Panc1 (cell line): ENCODE measurements at regions not wholly inside any gene's neighbourhood (a gene's known extent, or its start where the extent isn't known, plus 50 kb on each side); places are given as distances from the start of the nearest gene placed in this dataset.

Experiments used
- ATAC-seq: fragments of 200-7000 bp; cut with Tn5 transposase; 2 replicates; pipeline ENCODE4 v1.9.1; 2020; ENCODE audit warnings: mild to moderate bottlenecking, moderate library complexity
- BruUV-seq: library from RNA; stranded (reverse); fragments of 400-500 nt; replicated peaks from 2 replicates; lab custom pipeline; 2021; lab: Mats Ljungman, UMichigan
- CTCF ChIA-PET: fragments of 300-600 bp; sonication (Branson Sonifier 250); formaldehyde crosslinking; loops from one replicate; lab custom pipeline; 2022; ENCODE audit warnings: antibody characterized with exemption; lab: Charles Lee
- POLR2A ChIA-PET: fragments of 300-600 bp; sonication (Branson Sonifier 250); formaldehyde crosslinking; loops from one replicate; lab custom pipeline; 2022; ENCODE audit warnings: antibody characterized with exemption; lab: Charles Lee
- DNase-seq: peaks from one replicate; pipeline ENCODE4 v3.0.0-alpha.2; 2010; ENCODE audit warnings: low read depth, low spot score
- H3K27ac ChIP-seq: 2 replicates; pipeline ENCODE4 v1.5.1; 2011; ENCODE audit warnings: mild to moderate bottlenecking, low read length, inconsistent platforms
- H3K27me3 ChIP-seq: fragments of 200-500 bp; sonication (Bioruptor generic); 2 replicates; pipeline ENCODE4 v1.6.0; 2014; ENCODE audit warnings: low read length, inconsistent platforms; ENCODE audit not compliant: control insufficient read depth, insufficient read depth
- H3K36me3 ChIP-seq: fragments of 200-500 bp; sonication (Bioruptor generic); 2 replicates; pipeline ENCODE4 v1.5.1; 2014; ENCODE audit warnings: inconsistent platforms, mild to moderate bottlenecking, low read length, moderate library complexity; ENCODE audit not compliant: control insufficient read depth, insufficient read depth
- H3K4me1 ChIP-seq: 2 replicates; pipeline ENCODE4 v1.5.1; 2011; ENCODE audit warnings: inconsistent platforms, mild to moderate bottlenecking, low read length, moderate library complexity; ENCODE audit not compliant: control insufficient read depth, insufficient read depth
- H3K4me3 ChIP-seq, 2 experiments: 2 replicates each; pipeline ENCODE4 v1.5.1; 2011 to 2012; ENCODE audit warnings: low read depth in 2 of 2, low read length in 2 of 2, mild to moderate bottlenecking in 2 of 2, inconsistent platforms in 1 of 2, moderate library complexity in 1 of 2
- H3K9me3 ChIP-seq: fragments of 200-500 bp; sonication (Bioruptor generic); 2 replicates; pipeline ENCODE4 v1.5.1; 2014; ENCODE audit warnings: low read depth, mild to moderate bottlenecking, inconsistent platforms, low read length, moderate library complexity; ENCODE audit not compliant: control insufficient read depth, insufficient read depth
- CTCF ChIP-seq: fragments of 450-650 bp; IDR thresholded peaks from 2 replicates; pipeline ENCODE4 v1.5.1; 2017; ENCODE audit warnings: mild to moderate bottlenecking
- POLR2AphosphoS5 ChIP-seq: IDR thresholded peaks from 2 replicates; pipeline ENCODE4 v1.6.1; 2012; ENCODE audit warnings: mild to moderate bottlenecking, low read depth, low read length, moderate library complexity
- REST ChIP-seq, 2 experiments: IDR thresholded peaks; 2 replicates each; pipeline ENCODE4 v1.6.1; 2011 to 2012; ENCODE audit warnings: low read depth in 2 of 2, control low read depth in 1 of 2, low read length in 1 of 2, mild to moderate bottlenecking in 1 of 2, moderate library complexity in 1 of 2; ENCODE audit not compliant: insufficient read depth in 1 of 2
- SIN3A ChIP-seq: IDR thresholded peaks from 2 replicates; pipeline ENCODE4 v1.6.1; 2012; ENCODE audit warnings: low read depth, mild to moderate bottlenecking, low read length, moderate library complexity, borderline replicate concordance; ENCODE audit not compliant: insufficient read depth
- TCF7L2 ChIP-seq: IDR thresholded peaks from 2 replicates; pipeline ENCODE4 v1.6.1; 2011; ENCODE audit warnings: mild to moderate bottlenecking, low read depth, low read length, inconsistent platforms
- in situ Hi-C: cut with HindIII; loops from 2 replicates; pipeline ENCODE4 v1.10.0; 2016; ENCODE audit warnings: low sequenced_read_pairs, low pct_unique_long_range_greater_than_20kb
- intact Hi-C: fragments of 100-400 bp; cut with micrococcal nuclease; formaldehyde crosslinking; loops from one replicate; pipeline ENCODE4 v1.10.0; 2022; ENCODE audit not compliant: unreplicated experiment

GRCh38 chr2:7196883-7197282 is 279.7 kb downstream of the RNF144A start:
- no peaks in the 10 kb centered on the region for H3K9me3 ChIP-seq
- H3K36me3 ChIP-seq = no peaks in the 10 kb centered on the region
- ChIA-PET POLR2A (no interaction called here), CTCF (no interaction called here)
- in situ Hi-C loops = no loop called here
- TF ChIP-seq REST (IDR thresholded peaks at IDR 0.05; ENCODE audit: insufficient read depth in 1 of 2, low read depth in 2 of 2, low read length in 1 of 2) (no peak), CTCF (no peak)
- H3K4me1 ChIP-seq = no peaks in the 10 kb centered on the region
- intact Hi-C loops = no loop called here
- no peak overlapping the region for H3K27ac ChIP-seq
- H3K27me3 ChIP-seq = no peaks in the 10 kb centered on the region
- BruUV-seq = no TSS peak
- H3K4me3 ChIP-seq = no peak overlapping the region
- DNase-seq = no peak
- no peak for ATAC-seq

GRCh38 chr2:7201851-7202250 is 284.6 kb downstream of the RNF144A start:
- Histone ChIP-seq H3K27me3 (no peaks in the 10 kb centered on the region), H3K27ac (no peak overlapping the region), H3K9me3 (no peaks in the 10 kb centered on the region), H3K4me3 (no peak overlapping the region), H3K4me1 (no peaks in the 10 kb centered on the region), H3K36me3 (no peaks in the 10 kb centered on the region)
- BruUV-seq = no TSS peak
- no peak for DNase-seq
- TF ChIP-seq POLR2AphosphoS5 = no peak
- no peak for TF ChIP-seq CTCF
- TF ChIP-seq REST (IDR thresholded peaks at IDR 0.05; ENCODE audit: insufficient read depth in 1 of 2, low read depth in 2 of 2, low read length in 1 of 2) = no peak
- no peak for TF ChIP-seq TCF7L2
- no peak for TF ChIP-seq SIN3A
- in situ Hi-C loops = no loop called here
- intact Hi-C loops = loop anchor here (5.0 kb wide), 1 partner anchor 1485 kb away; no protein-coding TSS in a partner anchor
- ATAC-seq = no peak
- CTCF ChIA-PET = no interaction called here
- POLR2A ChIA-PET = no interaction called here
